GM23338 (cell line): ENCODE measurements at regions not wholly inside any gene's neighbourhood (a gene's known extent, or its start where the extent isn't known, plus 50 kb on each side); places are given as distances from the start of the nearest gene placed in this dataset.

Source experiments
- ATAC-seq: fragments of 200-7000 bp; cut with Tn5 transposase; 3 replicates; pipeline ENCODE4 v1.9.1; 2020
- DNase-seq: peaks from one replicate; pipeline ENCODE4 v3.0.0-alpha.2; 2015; ENCODE audit warnings: low spot score
- H2AFZ ChIP-seq: fragments of 200-600 bp; sonication (generic); 2 replicates; pipeline ENCODE4 v1.8.0; 2016; ENCODE audit warnings: antibody characterized with exemption, mild to moderate bottlenecking, moderate library complexity
- H3F3A ChIP-seq: fragments of 200-600 bp; sonication (generic); replicated peaks from 2 replicates; pipeline ENCODE4 v1.8.0; 2017; ENCODE audit warnings: antibody characterized with exemption, mixed run types, low read depth
- H3K27ac ChIP-seq: fragments of 200-600 bp; sonication (generic); 2 replicates; pipeline ENCODE4 v1.6.1; 2016; ENCODE audit warnings: low read depth
- H3K27me3 ChIP-seq: fragments of 200-600 bp; sonication (generic); 2 replicates; pipeline ENCODE4 v1.8.0; 2016; ENCODE audit warnings: mild to moderate bottlenecking, mixed run types, moderate library complexity; ENCODE audit not compliant: insufficient read depth
- H3K36me3 ChIP-seq: fragments of 200-600 bp; sonication (generic); 2 replicates; pipeline ENCODE4 v1.8.0; 2016; ENCODE audit warnings: mild to moderate bottlenecking; ENCODE audit not compliant: insufficient read depth
- H3K4me1 ChIP-seq: fragments of 200-600 bp; sonication (generic); 2 replicates; pipeline ENCODE4 v1.8.0; 2016; ENCODE audit warnings: mild to moderate bottlenecking, moderate library complexity; ENCODE audit not compliant: insufficient read depth
- H3K4me2 ChIP-seq: fragments of 200-600 bp; sonication (generic); 2 replicates; pipeline ENCODE4 v1.7.1; 2017; ENCODE audit warnings: mixed run types
- H3K4me3 ChIP-seq: fragments of 200-600 bp; sonication (generic); 2 replicates; pipeline ENCODE4 v1.6.1; 2016; ENCODE audit warnings: mixed run types
- H3K79me2 ChIP-seq: fragments of 200-600 bp; sonication (generic); replicated peaks from 2 replicates; pipeline ENCODE4 v1.8.0; 2017; ENCODE audit warnings: mild to moderate bottlenecking; ENCODE audit not compliant: insufficient read depth
- H3K9me2 ChIP-seq: fragments of 200-600 bp; sonication (generic); 2 replicates; pipeline ENCODE4 v1.8.0; 2017; ENCODE audit not compliant: insufficient read depth
- H4K20me1 ChIP-seq: fragments of 200-600 bp; sonication (generic); replicated peaks from 2 replicates; pipeline ENCODE4 v1.8.0; 2017; ENCODE audit warnings: mild to moderate bottlenecking; ENCODE audit not compliant: insufficient read depth
- H3K27ac Mint-ChIP-seq: 2 replicates; pipeline ENCODE4 v1.8.0; 2020; ENCODE audit warnings: inconsistent platforms, mild to moderate bottlenecking, moderate library complexity, mixed read lengths
- H3K27me3 Mint-ChIP-seq: 3 replicates; pipeline ENCODE4 v1.8.0; 2022; ENCODE audit warnings: low read depth, mild to moderate bottlenecking, moderate library complexity, mixed read lengths, inconsistent platforms; ENCODE audit not compliant: insufficient read depth, poor library complexity
- H3K36me3 Mint-ChIP-seq: 3 replicates; pipeline ENCODE4 v1.8.0; 2021; ENCODE audit warnings: low read depth, mild to moderate bottlenecking, inconsistent platforms, moderate library complexity, mixed read lengths
- H3K4me1 Mint-ChIP-seq: 3 replicates; pipeline ENCODE4 v1.8.0; 2020; ENCODE audit warnings: mild to moderate bottlenecking, inconsistent platforms, mixed read lengths
- H3K4me3 Mint-ChIP-seq: 3 replicates; pipeline ENCODE4 v1.8.0; 2021; ENCODE audit warnings: moderate library complexity, mild to moderate bottlenecking, inconsistent platforms, mixed read lengths
- H3K9me3 Mint-ChIP-seq: 3 replicates; pipeline ENCODE4 v1.8.0; 2020; ENCODE audit warnings: moderate library complexity, mild to moderate bottlenecking, inconsistent platforms, mixed read lengths
- EZH2 ChIP-seq: fragments of 200-600 bp; sonication (generic); IDR thresholded peaks from one replicate; pipeline ENCODE4 v1.8.0; 2017; ENCODE audit warnings: antibody characterized with exemption, mild to moderate bottlenecking, low read depth; ENCODE audit not compliant: unreplicated experiment
- EZH2phosphoT487 ChIP-seq: fragments of 200-600 bp; sonication (generic); IDR thresholded peaks from one replicate; pipeline ENCODE4 v1.8.1; 2018; ENCODE audit warnings: antibody characterized with exemption; ENCODE audit not compliant: unreplicated experiment
- JUNB ChIP-seq: IDR thresholded peaks from one replicate; pipeline ENCODE4 v1.6.1; 2016; ENCODE audit warnings: antibody characterized with exemption; ENCODE audit not compliant: unreplicated experiment
- POLR2AphosphoS5 ChIP-seq: IDR thresholded peaks from 2 replicates; pipeline ENCODE4 v1.6.1; 2016; ENCODE audit warnings: antibody characterized with exemption, low read depth
- ZNF331 ChIP-seq: fragments of 250-450 bp; sonication (Bioruptor Pico); IDR thresholded peaks from 2 replicates; pipeline ENCODE4 v1.5.0; 2020; ENCODE audit warnings: low read depth, mild to moderate bottlenecking, moderate library complexity
- TF ChIP-seq, protein P1 (sequence below): IDR thresholded peaks from 2 replicates; pipeline ENCODE4 v1.6.1; 2016; ENCODE audit warnings: antibody characterized with exemption
- TF ChIP-seq, protein P2 (sequence below), 2 experiments: fragments of 200-600 bp in 1 of 2; sonication (generic) in 1 of 2; conservative IDR thresholded peaks; 2 replicates each; pipeline versions ENCODE4 v1.5.1 to v1.6.1; 2016 to 2017; ENCODE audit warnings: antibody characterized with exemption in 2 of 2, low read depth in 2 of 2, mild to moderate bottlenecking in 2 of 2, moderate library complexity in 1 of 2

DNA sequence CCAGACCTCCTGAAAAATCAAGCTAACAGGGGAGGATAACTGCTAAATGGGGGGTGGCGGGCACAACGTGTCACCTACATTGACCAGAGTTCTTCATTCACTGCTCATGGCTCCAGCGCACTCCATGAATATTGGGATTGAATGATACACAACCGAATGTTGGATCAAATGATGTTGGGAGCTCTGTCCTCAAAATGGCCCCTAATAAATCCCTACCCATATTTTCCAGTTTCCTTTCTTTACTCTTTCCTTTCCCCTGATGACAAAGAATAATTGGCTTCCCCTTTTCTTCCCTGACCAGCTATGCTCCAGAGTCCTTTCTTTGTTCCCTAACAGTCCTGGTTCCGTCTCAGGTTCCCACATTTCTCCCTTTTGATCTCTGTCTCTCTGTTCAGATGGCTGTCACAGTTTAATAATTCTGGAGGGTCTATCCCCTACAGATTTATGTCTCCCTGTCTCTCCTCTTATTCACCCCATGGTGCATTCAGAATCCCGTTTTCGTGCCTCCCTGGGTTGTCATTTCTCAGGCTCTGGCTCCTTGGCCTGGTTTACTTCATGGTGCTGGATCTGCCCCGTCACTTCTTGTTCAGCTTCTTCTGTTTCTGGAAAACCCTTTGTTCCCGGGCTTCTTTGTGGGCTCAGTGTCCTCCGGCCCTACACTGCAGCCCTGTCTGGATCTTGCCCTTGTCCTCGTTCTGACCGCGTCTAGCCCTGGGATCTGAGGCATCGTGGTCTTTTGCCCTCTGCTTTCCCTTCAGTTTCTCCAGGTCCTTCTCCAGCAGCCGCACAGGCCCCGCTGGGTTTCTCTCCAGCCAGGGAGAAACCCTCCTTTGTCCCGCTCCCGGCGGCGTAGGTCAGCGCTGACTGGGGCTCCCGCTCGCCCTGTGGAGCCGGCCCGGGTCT lies 78.3 kb downstream of the NDUFS5 start:
- peaks cover 10% of the 10 kb centered on the region for H3K27me3 Mint-ChIP-seq
- DNase-seq (peak; percentile 66), ATAC-seq (peak; percentile 26)
- peaks cover 35% of the 10 kb centered on the region for H3K4me1 Mint-ChIP-seq
- Histone ChIP-seq H3K27ac (peak overlapping the region; percentile 96; the same call in 1 of the 2 replicates), H3K27me3 (no peaks in the 10 kb centered on the region), H3K9me2 (no peaks in the 10 kb centered on the region), H4K20me1 (peaks cover 13% of the 10 kb centered on the region; the same call in 1 of the 2 replicates), H3K4me1 (peaks cover 34% of the 10 kb centered on the region), H3K36me3 (no peaks in the 10 kb centered on the region), H2AFZ (0 out of 2 replicates have a peak overlapping the region, but pooled peaks have one; percentile 6), H3K79me2 (peaks cover 56% of the 10 kb centered on the region), H3F3A (peaks cover 22% of the 10 kb centered on the region; the same call in 1 of the 2 replicates), H3K4me2 (peak overlapping the region; percentile 90), H3K4me3 (peak overlapping the region; percentile 80)
- peak overlapping the region; percentile 73 for H3K4me3 Mint-ChIP-seq
- TF ChIP-seq, protein P1, sequence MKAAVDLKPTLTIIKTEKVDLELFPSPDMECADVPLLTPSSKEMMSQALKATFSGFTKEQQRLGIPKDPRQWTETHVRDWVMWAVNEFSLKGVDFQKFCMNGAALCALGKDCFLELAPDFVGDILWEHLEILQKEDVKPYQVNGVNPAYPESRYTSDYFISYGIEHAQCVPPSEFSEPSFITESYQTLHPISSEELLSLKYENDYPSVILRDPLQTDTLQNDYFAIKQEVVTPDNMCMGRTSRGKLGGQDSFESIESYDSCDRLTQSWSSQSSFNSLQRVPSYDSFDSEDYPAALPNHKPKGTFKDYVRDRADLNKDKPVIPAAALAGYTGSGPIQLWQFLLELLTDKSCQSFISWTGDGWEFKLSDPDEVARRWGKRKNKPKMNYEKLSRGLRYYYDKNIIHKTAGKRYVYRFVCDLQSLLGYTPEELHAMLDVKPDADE = no peak
- TF ChIP-seq EZH2 = no peak
- no peak for TF ChIP-seq EZH2phosphoT487
- no peak for TF ChIP-seq JUNB
- 0 out of 2 replicates have a peak, but pooled peaks have one; percentile 20 for TF ChIP-seq POLR2AphosphoS5
- H3K9me3 Mint-ChIP-seq = no peaks in the 10 kb centered on the region
- H3K36me3 Mint-ChIP-seq = peaks cover 4% of the 10 kb centered on the region; the same call in 1 of the 3 replicates
- H3K27ac Mint-ChIP-seq = peak overlapping the region; percentile 87

DNA sequence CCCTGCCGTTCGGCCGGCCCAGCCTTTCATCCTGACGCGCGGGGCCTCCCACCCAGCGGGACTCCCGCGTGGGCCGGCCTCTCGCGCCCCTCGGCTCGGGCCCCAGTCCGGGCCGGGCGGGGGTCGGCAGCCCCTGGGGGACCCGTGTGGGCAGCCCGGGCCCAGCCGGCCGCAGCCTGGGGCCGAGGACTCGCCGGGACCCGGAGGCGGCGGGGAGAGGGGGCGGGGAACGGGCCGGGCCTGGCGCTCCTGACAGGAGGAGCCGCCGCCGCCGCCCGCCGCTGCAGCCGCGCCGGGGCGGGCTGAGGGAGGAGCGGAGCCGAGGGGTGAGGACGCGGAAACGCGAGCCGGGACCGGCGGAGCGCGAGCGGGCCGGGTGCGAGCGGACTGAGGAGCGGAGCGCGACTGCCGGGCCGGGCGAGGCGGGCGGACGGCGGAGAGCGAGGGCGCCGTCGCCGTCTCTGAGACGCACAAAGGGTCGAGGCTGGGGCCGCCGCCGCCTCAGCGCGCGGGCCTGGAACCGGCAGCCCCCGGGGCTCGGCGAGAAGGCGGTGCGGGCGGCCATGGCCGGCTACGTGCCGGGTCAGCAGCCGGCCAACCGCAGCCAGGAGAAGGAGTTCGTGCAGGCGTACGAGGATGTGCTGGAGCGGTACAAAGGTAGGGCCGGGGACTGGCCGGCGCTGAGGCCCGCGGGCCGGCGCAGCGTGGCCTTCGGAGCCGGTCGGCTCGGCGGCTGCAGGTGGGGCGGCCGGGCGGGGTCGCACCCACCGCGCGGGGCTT lies 79.1 kb downstream of the NDUFS5 start:
- Mint-ChIP-seq H3K27me3 (peaks cover 9% of the 10 kb centered on the region), H3K4me3 (peak overlapping the region; percentile 73; the same call in 2 of the 3 replicates), H3K9me3 (no peaks in the 10 kb centered on the region), H3K27ac (no peak overlapping the region; the same call in 1 of the 2 replicates), H3K36me3 (peaks cover 4% of the 10 kb centered on the region; the same call in 1 of the 3 replicates), H3K4me1 (peaks cover 35% of the 10 kb centered on the region)
- Histone ChIP-seq H4K20me1 (peaks cover 13% of the 10 kb centered on the region; the same call in 1 of the 2 replicates), H3F3A (peaks cover 22% of the 10 kb centered on the region; the same call in 1 of the 2 replicates), H3K4me2 (peak overlapping the region; percentile 90), H3K4me1 (peaks cover 36% of the 10 kb centered on the region), H3K4me3 (peak overlapping the region; percentile 80), H3K27ac (peak overlapping the region; percentile 93), H2AFZ (no peak overlapping the region), H3K27me3 (no peaks in the 10 kb centered on the region), H3K9me2 (no peaks in the 10 kb centered on the region), H3K79me2 (peaks cover 64% of the 10 kb centered on the region), H3K36me3 (no peaks in the 10 kb centered on the region)
- TF ChIP-seq ZNF331 = no peak
- TF ChIP-seq, protein P2, sequence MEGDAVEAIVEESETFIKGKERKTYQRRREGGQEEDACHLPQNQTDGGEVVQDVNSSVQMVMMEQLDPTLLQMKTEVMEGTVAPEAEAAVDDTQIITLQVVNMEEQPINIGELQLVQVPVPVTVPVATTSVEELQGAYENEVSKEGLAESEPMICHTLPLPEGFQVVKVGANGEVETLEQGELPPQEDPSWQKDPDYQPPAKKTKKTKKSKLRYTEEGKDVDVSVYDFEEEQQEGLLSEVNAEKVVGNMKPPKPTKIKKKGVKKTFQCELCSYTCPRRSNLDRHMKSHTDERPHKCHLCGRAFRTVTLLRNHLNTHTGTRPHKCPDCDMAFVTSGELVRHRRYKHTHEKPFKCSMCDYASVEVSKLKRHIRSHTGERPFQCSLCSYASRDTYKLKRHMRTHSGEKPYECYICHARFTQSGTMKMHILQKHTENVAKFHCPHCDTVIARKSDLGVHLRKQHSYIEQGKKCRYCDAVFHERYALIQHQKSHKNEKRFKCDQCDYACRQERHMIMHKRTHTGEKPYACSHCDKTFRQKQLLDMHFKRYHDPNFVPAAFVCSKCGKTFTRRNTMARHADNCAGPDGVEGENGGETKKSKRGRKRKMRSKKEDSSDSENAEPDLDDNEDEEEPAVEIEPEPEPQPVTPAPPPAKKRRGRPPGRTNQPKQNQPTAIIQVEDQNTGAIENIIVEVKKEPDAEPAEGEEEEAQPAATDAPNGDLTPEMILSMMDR (conservative IDR thresholded peaks at IDR 0.05; ENCODE audit: low read depth in 2 of 2) = no peak
- peak; percentile 71 for DNase-seq
- ATAC-seq = peak; percentile 51
